ENCODE measurements at regions not wholly inside any gene's neighbourhood (a gene's known extent, or its start where the extent isn't known, plus 50 kb on each side); places are given as distances from the start of the nearest gene placed in this dataset.
"Not testable (repeated sequence)": the region's sequence is repeated elsewhere in the genome, so short reads cannot be mapped to it uniquely, and the experiment has no call there.

DNA sequence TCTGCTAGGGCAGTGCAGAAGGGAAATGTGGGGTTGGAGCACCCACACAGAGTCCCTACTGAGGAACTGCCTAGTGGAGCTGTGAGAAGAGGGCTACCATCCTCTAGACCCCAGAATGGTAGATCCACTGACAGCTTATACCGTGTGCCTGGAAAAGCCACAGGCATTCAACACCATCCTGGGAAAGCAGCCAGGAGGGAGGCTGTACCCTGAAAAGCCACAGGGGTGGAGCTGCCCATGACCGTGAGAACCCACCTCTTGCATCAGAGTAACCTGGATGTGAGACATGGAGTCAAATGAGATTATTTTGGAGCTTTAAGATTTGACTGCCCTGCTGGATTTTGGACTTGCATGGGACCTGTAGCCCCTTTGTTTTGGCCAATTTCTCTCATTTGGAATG is 827.1 kb upstream of the IGFBP7 start:
- not testable (repeated sequence) for DNase-seq (ENCODE audit: low read depth in 2 of 3, low spot score in 2 of 3)

DNA sequence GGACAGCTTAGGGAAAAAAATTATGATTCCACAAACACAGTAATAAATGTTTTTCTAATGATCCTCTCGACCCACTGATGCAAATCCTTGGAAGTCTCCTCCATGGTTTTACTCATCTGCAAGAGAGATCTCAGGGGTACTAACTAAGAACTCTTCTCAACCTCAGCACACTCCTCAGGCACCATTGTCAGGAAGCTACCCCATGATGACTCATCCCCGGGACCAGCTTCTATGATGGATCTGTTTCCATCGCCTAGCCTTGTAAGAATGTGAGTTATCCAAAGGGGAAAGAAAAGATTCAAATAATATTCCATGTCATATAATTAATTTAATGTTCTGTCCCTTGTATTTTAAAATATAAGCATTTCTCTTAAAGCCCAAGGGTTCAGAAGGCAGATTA is 816.1 kb upstream of the IGFBP7 start:
- DNase-seq (ENCODE audit: low read depth in 2 of 3, low spot score in 2 of 3): no peak

DNA sequence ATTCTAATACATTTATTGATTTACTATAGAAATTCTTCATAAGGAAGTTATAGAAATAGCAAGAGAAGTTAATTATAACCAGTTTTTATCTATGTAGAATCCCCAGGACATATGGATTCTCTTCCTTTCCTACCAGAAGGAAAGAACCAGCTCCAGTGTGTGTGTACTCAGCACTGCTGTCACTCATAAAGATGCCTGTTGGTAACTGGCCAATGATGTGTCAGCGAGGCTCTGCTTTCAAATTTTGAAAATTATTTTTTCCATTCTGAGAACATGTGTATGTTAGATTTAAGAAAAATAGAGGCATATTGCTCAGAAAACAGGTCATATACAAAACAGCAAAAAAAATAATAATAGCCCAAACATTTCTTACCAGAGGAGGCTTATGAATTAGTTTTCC is 814.8 kb upstream of the IGFBP7 start:
- DNase-seq (ENCODE audit: low read depth in 2 of 3, low spot score in 2 of 3): no peak

DNA sequence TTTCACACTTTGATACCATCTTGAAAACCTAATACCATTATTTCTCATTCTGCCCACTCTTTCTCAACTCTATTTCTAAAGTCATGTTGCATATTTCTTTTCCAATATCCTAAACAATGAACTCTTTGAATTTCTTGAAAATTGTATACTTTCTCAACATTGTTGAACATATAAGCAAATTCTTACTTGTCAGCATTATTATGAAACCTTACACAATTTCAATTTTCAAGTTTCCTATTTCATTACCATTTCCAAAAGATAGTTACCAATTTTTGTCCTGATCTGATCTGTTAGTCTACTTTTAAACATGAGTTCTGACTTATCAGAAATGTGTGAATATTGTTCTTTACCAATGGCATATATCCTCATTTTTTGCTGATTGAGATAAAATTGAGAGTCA is 806.3 kb upstream of the IGFBP7 start:
- no peak for DNase-seq (ENCODE audit: low read depth in 2 of 3, low spot score in 2 of 3)

DNA sequence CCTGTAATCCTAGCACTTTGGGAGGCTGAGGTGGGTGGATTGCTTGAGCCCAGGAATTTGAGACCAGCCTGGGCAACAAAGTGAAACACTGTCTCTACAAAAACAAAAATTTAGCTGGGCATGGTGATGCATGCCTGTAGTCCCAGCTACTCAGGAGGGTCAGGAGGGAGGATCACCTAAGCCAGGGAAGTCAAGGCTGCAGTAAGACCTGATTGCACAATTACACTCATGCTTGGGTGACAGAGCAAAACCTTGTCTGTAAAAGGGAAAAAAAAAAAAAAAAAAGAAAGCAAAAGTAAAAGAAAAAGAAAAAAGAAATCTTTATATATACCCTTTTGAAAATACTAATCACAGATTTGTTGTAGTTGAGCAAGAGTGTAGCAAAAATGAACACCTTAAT is 801.0 kb upstream of the IGFBP7 start:
- DNase-seq (ENCODE audit: low read depth in 2 of 3, low spot score in 2 of 3): no peak

DNA sequence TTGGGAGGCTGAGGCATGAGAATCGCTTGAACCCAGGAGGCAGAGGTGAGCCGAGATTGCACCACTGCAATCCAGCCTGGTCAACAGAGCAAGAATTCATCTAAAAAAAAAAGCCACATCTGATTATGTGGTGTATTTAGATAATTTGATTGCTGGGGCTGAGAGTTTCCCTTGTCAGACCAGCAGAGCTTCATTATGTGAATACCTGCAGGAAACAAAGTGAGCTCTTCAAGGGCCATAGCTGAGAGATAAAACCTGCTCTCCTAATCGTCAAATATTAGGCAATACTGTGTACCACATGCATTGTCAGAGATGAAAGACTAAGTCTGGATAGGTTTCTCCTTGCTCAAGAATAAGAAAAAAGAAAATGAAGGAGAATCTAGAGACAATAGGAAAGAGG is 800.0 kb upstream of the IGFBP7 start:
- no peak for DNase-seq (ENCODE audit: low read depth in 2 of 3, low spot score in 2 of 3)

DNA sequence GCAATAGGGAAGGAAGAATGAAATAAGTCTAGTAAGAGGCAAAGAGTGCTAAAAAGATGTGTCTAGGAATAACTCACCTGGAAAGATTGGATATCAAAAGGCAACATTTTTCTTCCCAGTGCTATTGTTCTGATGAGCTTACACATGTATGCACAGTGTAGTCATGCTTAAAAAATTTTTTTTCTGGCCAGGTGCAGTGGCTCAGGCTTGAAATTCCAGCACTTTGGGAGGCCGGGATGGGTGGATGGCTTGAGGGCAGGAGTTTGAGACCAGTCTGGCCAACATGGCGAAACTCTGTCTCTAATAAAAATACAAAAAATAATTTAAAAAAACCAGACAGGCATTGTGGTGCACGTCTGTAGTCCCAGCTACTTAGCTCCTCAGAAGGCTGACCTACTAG is 795.8 kb upstream of the IGFBP7 start:
- DNase-seq (ENCODE audit: low read depth in 2 of 3, low spot score in 2 of 3): no peak

DNA sequence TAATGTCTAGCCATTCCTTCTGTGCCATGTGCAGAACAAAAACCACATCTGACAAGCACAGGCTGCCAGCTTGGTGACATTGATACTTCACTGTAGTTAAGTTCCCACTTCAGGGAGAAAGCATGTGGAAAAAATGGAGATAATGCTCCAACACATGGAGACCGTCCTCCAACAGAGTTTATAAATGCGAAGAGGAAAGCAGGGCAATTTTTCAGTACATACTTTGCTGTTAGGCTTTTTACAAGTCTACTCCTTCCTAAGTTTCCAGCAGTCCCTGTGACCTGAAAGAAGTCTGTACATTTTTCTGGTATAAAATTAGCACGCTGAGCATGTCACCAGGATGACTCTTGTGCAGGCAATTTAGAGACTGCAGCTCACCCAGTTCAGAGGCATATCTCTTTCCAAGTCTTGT is 766.9 kb upstream of the IGFBP7 start:
- DNase-seq (ENCODE audit: low read depth in 2 of 3, low spot score in 2 of 3): no peak

DNA sequence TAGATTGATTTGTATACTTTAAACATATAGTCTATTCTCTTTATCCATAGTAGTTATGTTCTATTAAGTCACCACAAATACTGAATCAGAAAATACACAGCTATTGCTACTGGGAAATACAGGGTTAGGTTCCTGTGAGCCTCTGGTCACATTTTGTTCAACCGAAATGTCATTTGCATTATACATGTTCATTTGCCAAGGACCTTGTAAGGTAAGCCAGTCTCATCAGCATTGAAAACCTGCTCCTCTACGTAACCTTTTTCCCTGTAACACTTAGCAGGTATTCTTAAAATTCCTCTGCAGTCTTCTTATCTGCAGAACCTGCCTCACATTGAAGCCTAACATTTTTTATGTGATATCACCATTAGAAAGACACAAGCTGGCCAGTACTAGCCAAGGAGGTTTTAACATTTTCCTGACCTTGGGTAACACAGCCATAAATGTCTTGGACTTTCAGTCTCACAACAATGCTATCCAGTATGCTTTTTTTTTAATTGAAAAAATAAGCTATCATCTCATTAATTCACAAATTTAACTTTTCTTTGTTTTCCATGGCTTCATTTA is 765.7 kb upstream of the IGFBP7 start:
- no peak for DNase-seq (ENCODE audit: low read depth in 2 of 3, low spot score in 2 of 3)

DNA sequence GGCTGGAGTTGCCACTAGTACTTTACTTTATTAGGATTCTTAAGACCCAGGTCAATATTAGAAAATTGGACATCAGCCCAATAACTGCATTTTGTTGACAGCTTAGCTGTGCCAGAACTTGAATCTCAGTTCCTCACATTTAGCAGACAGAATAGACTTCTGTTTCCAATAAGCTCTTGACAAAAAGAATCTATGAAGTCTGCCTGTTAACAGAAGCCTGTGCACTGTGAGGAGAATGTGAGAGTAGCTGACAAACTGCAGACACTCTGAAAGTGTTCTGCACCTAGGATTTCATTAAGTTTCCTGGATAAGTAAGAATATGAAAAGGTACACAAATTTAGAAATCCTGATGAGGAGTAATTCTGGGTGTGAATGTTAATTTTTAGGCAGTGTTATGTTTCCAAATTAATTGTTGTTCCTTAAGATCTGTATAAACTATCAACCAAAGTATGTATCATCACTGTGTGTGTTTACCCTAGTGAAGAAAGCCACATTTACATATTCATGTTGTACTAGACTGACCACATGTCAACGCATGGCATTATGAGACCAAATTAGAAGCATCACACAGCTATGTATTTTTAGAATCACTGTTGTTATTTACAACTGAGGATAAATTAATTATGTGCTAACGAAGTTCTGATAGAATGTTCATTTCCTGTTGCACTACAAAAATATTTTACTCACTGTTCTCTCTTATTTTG is 756.4 kb upstream of the IGFBP7 start:
- no peak for DNase-seq (ENCODE audit: low read depth in 2 of 3, low spot score in 2 of 3)

DNA sequence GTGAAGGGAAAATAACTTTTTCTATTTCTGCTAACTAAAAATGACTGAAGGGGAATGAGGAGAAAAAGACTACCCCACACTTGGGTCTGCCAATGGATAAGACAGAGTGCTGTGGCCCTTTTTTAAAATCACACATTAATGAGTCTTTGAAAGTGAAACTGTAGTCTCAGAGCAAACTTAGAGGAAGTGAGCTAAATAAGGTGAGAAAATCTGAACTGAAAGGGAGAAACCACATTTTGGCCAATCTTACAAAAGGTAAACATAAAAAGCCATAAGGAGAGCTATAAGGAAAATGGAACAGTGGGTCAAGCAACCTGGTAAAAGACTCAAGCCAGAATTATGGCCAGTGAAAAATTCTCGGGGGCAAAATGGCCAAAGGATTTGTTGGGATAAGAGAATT is 755.1 kb upstream of the IGFBP7 start:
- DNase-seq (ENCODE audit: low read depth in 2 of 3, low spot score in 2 of 3): no peak

DNA sequence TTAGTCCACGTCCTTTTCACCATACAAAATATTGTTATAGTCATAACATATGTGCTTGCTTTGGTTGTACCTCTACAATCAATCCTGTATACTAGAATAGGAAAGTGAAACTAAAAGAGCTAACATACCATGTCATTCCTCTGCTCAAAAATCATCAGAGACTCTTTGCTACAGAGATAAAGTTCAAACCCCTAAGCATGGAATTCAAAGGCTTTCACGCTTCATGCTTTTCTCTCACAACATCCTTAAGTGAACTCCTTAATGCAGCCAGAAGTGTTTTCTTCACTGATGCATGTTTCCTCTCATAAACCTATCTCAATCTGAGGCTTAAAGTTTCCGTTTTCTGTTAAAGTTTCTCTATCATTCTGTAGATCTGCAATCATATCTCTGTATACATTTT is 744.6 kb upstream of the IGFBP7 start:
- peak in 1 of 3 donors; percentile 1 for DNase-seq (ENCODE audit: low read depth in 2 of 3, low spot score in 2 of 3)

DNA sequence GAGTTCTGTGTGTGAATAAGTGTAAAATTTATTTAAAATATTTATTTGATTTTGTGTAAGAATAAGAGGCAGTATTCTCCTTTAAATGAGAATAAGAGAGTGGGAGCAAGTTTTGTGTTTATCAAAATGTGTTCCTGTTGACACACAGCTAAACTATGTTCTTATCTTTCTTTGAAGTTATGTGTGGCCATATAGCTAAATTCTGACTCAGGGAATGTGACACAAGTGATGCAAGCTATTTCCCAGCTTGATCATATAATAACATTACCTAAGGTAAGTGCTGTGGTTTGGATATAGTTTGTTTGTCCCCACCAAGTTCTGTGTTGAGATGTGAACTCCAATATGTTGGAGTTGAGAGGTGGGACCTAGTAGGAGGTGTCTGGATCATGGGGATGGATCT is 740.0 kb upstream of the IGFBP7 start:
- no peak for DNase-seq (ENCODE audit: low read depth in 2 of 3, low spot score in 2 of 3)

DNA sequence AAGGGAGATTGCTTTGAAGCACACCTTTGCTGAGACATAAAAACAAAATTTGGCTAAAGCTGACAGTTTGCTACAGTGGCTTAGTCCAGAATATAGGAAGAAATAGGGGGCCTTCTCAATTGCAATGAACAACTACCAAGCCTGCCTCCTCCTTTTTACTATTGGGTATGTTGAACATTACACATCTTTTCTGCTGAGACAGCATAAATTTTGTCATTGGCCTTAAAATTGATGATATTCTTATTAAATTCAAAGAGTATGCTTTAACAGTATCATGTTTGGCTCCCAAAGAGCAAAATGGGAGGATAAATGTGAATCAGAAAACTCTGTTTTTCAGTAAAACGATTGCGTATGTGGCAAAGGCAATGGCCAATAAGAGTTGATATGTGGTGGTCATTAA is 721.9 kb upstream of the IGFBP7 start:
- DNase-seq (ENCODE audit: low read depth in 2 of 3, low spot score in 2 of 3): no peak

DNA sequence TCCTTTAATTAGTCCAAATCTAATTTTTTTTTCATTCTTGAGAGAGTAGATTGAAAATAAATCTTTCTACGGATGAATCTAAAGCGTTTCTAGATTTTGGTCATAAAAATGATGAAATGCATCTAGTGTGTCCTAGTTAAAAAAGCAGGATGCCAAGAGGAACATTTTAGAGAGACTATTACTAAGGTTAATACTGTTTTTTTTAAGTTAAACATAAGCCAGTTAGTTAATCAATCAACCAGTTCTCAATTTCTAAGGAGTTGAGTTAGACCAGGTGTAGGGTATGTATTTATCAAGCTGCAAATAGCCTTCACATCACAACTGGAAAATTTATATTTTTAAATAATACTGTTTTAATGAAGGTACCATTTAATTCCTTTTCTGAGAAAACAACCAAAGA is 679.5 kb upstream of the IGFBP7 start:
- no peak for DNase-seq (ENCODE audit: low read depth in 2 of 3, low spot score in 2 of 3)

DNA sequence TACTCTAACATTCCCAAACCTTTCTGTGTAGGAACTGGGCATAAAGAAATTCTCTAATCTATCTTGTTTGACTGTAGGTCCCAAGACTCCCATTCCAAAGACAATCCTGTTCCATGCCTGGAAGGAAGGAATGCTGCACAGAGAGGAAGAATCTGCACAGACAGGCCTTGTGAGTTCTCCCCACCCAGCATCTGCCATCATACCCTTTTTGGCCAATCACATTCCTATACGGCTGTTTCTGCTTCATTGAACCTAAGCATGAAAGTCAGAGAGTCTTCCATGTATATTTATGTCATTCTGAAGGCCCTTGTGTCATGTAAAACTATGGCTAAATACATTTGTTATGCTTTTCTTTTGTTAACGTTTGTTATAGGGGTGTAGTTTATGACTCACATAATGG is 667.7 kb upstream of the IGFBP7 start:
- no peak for DNase-seq (ENCODE audit: low read depth in 2 of 3, low spot score in 2 of 3)

DNA sequence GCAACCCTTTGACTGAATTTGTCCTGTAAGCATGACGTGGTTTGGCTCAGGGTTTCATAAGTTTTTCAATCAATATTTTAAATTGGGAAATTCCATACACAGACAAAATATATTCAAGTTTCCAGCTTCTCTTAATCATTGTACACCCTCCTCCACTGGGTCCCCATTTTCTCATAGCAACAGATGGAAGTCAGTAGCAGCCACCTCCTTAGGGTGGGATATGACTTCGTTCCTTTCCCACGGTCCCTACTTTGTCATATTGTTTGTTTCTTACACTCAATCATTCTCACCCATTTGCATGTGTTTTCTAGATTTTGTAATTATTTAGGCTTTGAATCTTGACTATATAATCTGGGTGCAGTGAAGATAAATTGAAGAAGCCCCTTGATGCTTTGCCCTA is 664.5 kb upstream of the IGFBP7 start:
- DNase-seq (ENCODE audit: low read depth in 2 of 3, low spot score in 2 of 3): no peak

DNA sequence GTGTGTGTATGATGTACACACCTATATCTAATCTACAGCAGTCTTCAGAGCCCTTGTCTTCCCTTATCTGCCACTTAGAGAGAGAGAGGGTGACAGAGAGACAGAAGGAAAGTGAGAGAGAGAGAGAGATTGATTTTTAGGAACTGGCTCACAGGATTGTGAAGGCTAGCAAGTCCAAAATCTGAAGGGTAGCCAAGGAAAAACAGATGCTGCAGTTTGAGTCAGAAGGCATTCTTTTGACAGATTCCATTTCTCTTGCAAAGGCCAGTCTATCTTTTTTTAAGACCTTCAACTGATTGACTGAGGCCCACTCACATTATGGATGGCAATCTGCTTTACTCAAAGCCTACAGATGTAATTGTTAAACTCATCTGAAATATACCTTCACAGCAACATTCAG is 664.0 kb upstream of the IGFBP7 start:
- DNase-seq (ENCODE audit: low read depth in 2 of 3, low spot score in 2 of 3): no peak

DNA sequence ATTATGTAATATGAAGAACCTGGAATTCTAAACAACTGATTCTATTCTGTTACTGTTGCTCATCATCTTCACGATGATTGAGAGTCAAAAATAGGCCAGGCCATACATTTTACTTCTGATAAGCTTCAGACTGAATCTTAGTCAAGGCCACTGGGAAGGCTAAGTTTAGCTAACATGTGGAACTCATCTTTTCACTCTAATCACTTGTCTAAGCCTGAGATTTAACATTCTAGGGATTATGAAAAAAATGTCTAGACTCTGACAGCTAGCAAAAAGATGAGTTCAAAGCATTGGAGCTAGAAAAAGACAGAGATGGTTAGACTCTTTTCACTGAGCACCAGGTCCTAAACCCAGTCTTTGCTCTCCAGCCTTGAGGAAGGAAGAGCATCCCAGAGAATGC is 656.2 kb upstream of the IGFBP7 start:
- DNase-seq (ENCODE audit: low read depth in 2 of 3, low spot score in 2 of 3): no peak

DNA sequence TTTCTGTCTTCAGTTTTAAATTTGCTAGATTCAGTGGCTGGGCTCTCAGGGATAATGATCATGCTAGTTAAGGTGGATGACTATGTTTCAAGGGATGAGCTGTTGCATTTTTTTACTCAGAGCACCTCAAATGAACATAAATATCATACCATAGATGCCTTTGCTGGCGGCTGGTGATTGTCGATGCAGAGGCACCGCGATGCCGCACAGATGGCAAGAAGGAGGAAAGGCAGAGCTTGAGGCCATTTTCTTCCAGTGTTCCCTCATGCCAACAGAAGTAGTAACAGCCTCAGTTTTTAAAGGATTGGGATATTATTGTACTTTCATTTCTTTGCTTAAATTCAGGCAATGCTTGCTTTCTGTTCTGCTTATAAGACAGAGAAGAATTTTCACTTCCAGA is 654.7 kb upstream of the IGFBP7 start:
- DNase-seq (ENCODE audit: low read depth in 2 of 3, low spot score in 2 of 3): no peak

DNA sequence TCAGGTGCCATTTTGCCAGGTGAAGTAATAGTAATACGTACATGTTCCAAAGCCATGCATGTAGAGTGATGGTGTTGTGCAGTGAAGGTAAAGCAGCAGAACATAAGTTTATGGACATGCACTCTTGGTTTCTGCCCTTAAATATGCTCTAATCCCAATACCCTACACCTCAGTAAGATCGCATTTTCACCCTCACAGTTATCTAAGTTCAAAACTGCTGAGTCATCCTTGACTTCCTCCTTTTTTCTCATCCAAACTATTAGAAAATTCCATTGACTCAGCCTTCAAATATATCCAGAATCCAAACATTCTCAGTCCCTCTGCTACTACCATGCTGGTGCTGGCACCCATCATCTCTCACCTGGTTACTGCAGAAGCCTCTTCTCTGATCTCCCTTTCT is 652.9 kb upstream of the IGFBP7 start:
- DNase-seq (ENCODE audit: low read depth in 2 of 3, low spot score in 2 of 3): peak in 2 of 3 donors; percentile 3 to 4

DNA sequence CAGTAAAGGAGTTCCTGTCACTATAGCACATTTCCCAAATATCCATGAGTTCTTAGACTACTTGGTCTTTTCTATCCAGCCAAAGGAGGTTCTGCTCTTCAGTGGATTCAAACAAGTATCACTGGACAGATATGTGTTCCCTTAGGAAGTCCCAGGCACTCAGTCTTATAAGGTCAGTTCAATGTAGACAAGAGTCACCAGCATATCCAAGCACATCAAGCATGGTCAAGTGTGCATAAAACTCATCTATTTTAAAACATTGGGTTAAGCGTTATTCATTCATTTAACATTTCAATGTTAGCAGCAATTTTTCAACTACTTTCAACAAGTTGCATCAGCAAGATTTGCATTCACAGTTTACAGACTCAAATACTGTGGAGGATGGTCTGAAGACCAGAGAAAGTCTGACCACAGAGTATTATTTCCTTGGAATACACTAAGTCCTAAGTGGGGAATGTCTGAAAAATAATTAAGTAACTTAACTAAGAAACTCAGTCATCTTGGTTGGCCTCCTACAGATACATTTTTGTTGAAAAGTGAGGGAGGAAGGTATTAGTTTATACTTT is 630.5 kb upstream of the IGFBP7 start:
- no peak for DNase-seq (ENCODE audit: low read depth in 2 of 3, low spot score in 2 of 3)

DNA sequence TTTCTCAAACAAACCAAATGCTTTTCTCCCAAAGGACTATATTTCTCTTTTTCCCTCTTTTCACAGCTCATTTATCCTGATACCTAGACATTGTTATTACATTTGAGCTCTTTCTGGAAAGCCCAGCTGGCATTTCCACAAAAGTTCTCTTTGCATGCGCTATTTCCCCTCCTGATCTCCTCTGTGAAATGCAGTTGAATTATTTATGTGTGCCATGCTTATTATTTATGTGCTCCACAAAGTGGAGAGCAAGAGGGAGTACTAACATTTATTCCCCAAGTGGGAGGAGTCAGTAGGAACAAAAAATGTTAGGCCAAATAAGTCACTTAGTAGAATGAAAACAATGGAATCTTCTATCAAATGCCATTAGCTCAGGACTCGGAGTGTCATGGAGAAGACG is 626.6 kb upstream of the IGFBP7 start:
- DNase-seq (ENCODE audit: low read depth in 2 of 3, low spot score in 2 of 3): no peak

All from hematopoietic multipotent progenitor cell (in vitro differentiated cells).